GM10266 (cell line): ENCODE measurements at regions not wholly inside any gene's neighbourhood (a gene's known extent, or its start where the extent isn't known, plus 50 kb on each side); places are given as distances from the start of the nearest gene placed in this dataset.
A peak's percentile ranks its signal among the peaks of the same experiment; 100 is the strongest.

ENCODE experiments used
- DNase-seq: peaks from one replicate; pipeline ENCODE4 v3.0.0; 2012; ENCODE audit errors: extremely low spot score
- TF ChIP-seq, protein P1 (sequence below): IDR thresholded peaks from 2 replicates; pipeline ENCODE4 v1.5.1; 2012; ENCODE audit warnings: mild to moderate bottlenecking, low read depth; ENCODE audit not compliant: control insufficient read depth, insufficient read depth; ENCODE audit errors: missing control alignments

GRCh38 chr2:56009758-56010458 lies 86.3 kb upstream of the EFEMP1 start:
- no peak for DNase-seq
- TF ChIP-seq, protein P1, sequence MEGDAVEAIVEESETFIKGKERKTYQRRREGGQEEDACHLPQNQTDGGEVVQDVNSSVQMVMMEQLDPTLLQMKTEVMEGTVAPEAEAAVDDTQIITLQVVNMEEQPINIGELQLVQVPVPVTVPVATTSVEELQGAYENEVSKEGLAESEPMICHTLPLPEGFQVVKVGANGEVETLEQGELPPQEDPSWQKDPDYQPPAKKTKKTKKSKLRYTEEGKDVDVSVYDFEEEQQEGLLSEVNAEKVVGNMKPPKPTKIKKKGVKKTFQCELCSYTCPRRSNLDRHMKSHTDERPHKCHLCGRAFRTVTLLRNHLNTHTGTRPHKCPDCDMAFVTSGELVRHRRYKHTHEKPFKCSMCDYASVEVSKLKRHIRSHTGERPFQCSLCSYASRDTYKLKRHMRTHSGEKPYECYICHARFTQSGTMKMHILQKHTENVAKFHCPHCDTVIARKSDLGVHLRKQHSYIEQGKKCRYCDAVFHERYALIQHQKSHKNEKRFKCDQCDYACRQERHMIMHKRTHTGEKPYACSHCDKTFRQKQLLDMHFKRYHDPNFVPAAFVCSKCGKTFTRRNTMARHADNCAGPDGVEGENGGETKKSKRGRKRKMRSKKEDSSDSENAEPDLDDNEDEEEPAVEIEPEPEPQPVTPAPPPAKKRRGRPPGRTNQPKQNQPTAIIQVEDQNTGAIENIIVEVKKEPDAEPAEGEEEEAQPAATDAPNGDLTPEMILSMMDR = peak; percentile 44

DNA sequence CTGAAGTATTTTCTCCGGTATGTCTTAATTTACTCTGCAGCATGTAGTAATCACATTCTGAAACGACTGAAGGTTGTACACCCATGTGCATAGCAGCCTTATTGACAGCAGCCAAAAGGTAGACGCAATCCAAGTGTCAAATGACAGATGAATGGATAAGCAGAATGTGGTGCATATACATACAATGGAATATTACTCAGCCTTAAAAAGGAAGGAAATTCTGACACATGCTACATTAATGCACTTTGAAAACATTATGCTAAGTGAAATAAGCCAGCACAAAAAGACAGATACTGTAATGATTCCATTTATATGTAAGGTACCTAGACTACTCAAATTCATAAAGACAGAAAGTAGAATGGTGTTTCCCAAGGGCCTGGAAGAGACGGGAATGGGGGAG lies 88.0 kb upstream of the EFEMP1 start:
- no peak for DNase-seq
- TF ChIP-seq, protein P1 = no peak

DNA sequence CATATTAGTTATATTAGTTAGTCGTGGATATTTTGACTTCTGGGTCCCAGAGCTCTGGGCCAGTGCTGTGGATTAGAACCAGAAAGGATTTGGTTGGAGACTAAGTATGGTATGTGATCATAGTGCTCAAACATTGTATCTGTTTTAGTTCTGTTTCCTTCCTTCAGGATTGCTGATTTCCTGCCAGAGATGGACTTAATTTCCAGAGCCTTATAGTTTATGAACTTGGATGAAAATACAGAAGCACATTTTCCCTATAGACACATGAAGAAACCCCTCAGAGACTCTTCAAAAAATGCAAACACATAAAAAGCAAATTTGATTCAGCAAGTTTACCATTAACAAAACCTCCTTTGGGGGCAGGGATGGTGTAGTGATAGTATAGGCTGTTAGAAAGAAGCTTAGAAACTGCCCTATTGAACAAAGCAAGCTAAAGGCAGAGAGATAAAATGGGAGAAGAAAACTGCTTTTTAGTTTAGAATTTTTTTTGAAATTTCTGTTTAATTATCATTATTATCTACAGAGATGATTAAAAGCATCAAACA lies 88.7 kb upstream of the EFEMP1 start:
- TF ChIP-seq, protein P1 = no peak
- no peak for DNase-seq

GRCh38 chr2:56013475-56013874 lies 89.9 kb upstream of the EFEMP1 start:
- DNase-seq = no peak
- TF ChIP-seq, protein P1 = no peak

DNA sequence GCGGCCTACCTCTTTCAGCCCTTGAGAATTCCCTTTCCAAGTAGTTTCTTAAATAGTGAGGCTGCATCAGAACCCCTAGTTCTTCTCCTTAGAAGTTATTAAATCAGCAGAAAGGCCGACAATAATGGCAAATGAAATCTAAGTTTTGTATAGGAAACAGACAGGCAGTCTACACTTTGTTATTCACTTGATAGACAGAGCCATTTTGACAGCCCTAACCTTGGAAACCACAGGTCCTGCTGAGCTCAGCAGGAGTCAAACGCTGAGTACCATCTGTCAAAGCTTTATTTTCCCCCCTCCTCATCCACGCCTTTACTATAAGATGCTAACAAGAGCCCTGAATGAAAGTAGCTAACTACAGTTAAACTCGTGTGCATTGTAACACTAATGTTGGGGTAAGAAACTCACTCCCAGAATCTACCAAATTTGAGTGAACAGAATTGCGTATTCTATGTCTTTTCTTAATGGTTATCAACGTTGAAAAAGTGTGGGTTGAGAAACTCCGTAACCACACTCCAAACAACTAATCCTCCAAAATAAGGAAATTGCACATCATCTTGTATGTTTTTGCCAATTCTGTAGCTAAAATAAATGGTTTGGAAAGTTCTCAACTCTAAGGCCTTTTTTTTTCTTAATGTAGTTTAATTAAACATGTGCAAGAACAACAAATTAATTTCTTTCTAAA lies 90.6 kb upstream of the EFEMP1 start:
- DNase-seq = no peak
- TF ChIP-seq, protein P1 = no peak

- DNase-seq = no peak
- TF ChIP-seq, protein P1 = no peak
Measured at GRCh38 chr2:56015711-56016115, 92.1 kb upstream of the EFEMP1 start.

GRCh38 chr2:56017784-56018183 lies 94.2 kb upstream of the EFEMP1 start:
- no peak for DNase-seq

More at GRCh38 chr2:56017784-56018183, 94.2 kb upstream of the EFEMP1 start:
- TF ChIP-seq, protein P1 = no peak
